ENCODE measurements at regions not wholly inside any gene's neighbourhood (a gene's known extent, or its start where the extent isn't known, plus 50 kb on each side); places are given as distances from the start of the nearest gene placed in this dataset.

- H3K4me2 ChIP-seq (ENCODE audit: low read length): no peak overlapping the region
- no peak overlapping the region for H2AFZ ChIP-seq (ENCODE audit: low read depth, low read length)
- H3K9ac ChIP-seq (ENCODE audit: low read length): no peak overlapping the region
- no peak for TF ChIP-seq CTCF (IDR thresholded peaks at IDR 0.05; ENCODE audit: poor library complexity, severe bottlenecking)
- H3K27ac ChIP-seq (ENCODE audit: low read length): no peak overlapping the region
- no peaks in the 10 kb centered on the region for H3K79me2 ChIP-seq (replicated peaks; ENCODE audit: insufficient read depth, low read length)
- no peaks in the 10 kb centered on the region for H3K36me3 ChIP-seq (ENCODE audit: insufficient read depth, low read length)
- H3K27me3 ChIP-seq (ENCODE audit: insufficient read depth, low read depth, low read length): no peaks in the 10 kb centered on the region
- H3K4me3 ChIP-seq (ENCODE audit: low read length): no peak overlapping the region
- H4K20me1 ChIP-seq (ENCODE audit: insufficient read depth): no peaks in the 10 kb centered on the region
- H3K9me3 ChIP-seq (ENCODE audit: low read length): no peaks in the 10 kb centered on the region
- no peaks in the 10 kb centered on the region for H3F3A ChIP-seq (ENCODE audit: insufficient read depth, low read length, poor library complexity, severe bottlenecking)
- H3K9me2 ChIP-seq (ENCODE audit: insufficient read depth, low read length): no peaks in the 10 kb centered on the region
Observed at GRCh38 chr7:101747053-101747878, 70.2 kb upstream of the CUX1 start.

- no peak overlapping the region for H3K4me2 ChIP-seq (ENCODE audit: low read length)
- H2AFZ ChIP-seq (ENCODE audit: low read depth, low read length): no peak overlapping the region
- no peaks in the 10 kb centered on the region for H3F3A ChIP-seq (ENCODE audit: insufficient read depth, low read length, poor library complexity, severe bottlenecking)
- H3K9me3 ChIP-seq (ENCODE audit: low read length): no peaks in the 10 kb centered on the region
- no peak overlapping the region for H3K4me3 ChIP-seq (ENCODE audit: low read length)
- H3K79me2 ChIP-seq (replicated peaks; ENCODE audit: insufficient read depth, low read length): no peaks in the 10 kb centered on the region
- no peaks in the 10 kb centered on the region for H3K9me2 ChIP-seq (ENCODE audit: insufficient read depth, low read length)
- H3K27ac ChIP-seq (ENCODE audit: low read length): no peak overlapping the region
- H4K20me1 ChIP-seq (ENCODE audit: insufficient read depth): no peaks in the 10 kb centered on the region
- no peaks in the 10 kb centered on the region for H3K36me3 ChIP-seq (ENCODE audit: insufficient read depth, low read length)
- no peaks in the 10 kb centered on the region for H3K27me3 ChIP-seq (ENCODE audit: insufficient read depth, low read depth, low read length)
- TF ChIP-seq RAD21 (conservative IDR thresholded peaks at IDR 0.05) (no peak), EP300 (conservative IDR thresholded peaks at IDR 0.05; ENCODE audit: poor library complexity, severe bottlenecking) (no peak)
- H3K9ac ChIP-seq (ENCODE audit: low read length): no peak overlapping the region
Observed at GRCh38 chr7:101747879-101748345, 69.5 kb upstream of the CUX1 start.

- no peaks in the 10 kb centered on the region for H4K20me1 ChIP-seq (ENCODE audit: insufficient read depth)
- H3F3A ChIP-seq (ENCODE audit: insufficient read depth, low read length, poor library complexity, severe bottlenecking): no peaks in the 10 kb centered on the region
- no peaks in the 10 kb centered on the region for H3K36me3 ChIP-seq (ENCODE audit: insufficient read depth, low read length)
- no peak overlapping the region for H3K4me3 ChIP-seq (ENCODE audit: low read length)
- H2AFZ ChIP-seq (ENCODE audit: low read depth, low read length): no peak overlapping the region
- no peak overlapping the region for H3K27ac ChIP-seq (ENCODE audit: low read length)
- H3K9ac ChIP-seq (ENCODE audit: low read length): no peak overlapping the region
- no peak overlapping the region for H3K4me2 ChIP-seq (ENCODE audit: low read length)
- H3K9me2 ChIP-seq (ENCODE audit: insufficient read depth, low read length): no peaks in the 10 kb centered on the region
- H3K79me2 ChIP-seq (replicated peaks; ENCODE audit: insufficient read depth, low read length): no peaks in the 10 kb centered on the region
- H3K27me3 ChIP-seq (ENCODE audit: insufficient read depth, low read depth, low read length): no peaks in the 10 kb centered on the region
- no peaks in the 10 kb centered on the region for H3K9me3 ChIP-seq (ENCODE audit: low read length)
- no peak for TF ChIP-seq EP300 (conservative IDR thresholded peaks at IDR 0.05; ENCODE audit: poor library complexity, severe bottlenecking)
- TF ChIP-seq TAF1 (IDR thresholded peaks at IDR 0.05; ENCODE audit: low read depth): no peak
- TF ChIP-seq POLR2AphosphoS5 (IDR thresholded peaks at IDR 0.05): no peak
- TF ChIP-seq REST (IDR thresholded peaks at IDR 0.05; ENCODE audit: borderline replicate concordance): no peak
- no peak for TF ChIP-seq EZH2 (IDR thresholded peaks at IDR 0.05; ENCODE audit: borderline replicate concordance, insufficient read depth, low read length, poor library complexity, severe bottlenecking)
- TF ChIP-seq SMC3 (conservative IDR thresholded peaks at IDR 0.05; ENCODE audit: poor library complexity): no peak
- TF ChIP-seq CTCF (IDR thresholded peaks at IDR 0.05; ENCODE audit: poor library complexity, severe bottlenecking): no peak
- TF ChIP-seq MXI1 (conservative IDR thresholded peaks at IDR 0.05; ENCODE audit: poor library complexity, severe bottlenecking): no peak
Observed at GRCh38 chr7:101749891-101750290, 67.5 kb upstream of the CUX1 start.
